ENCODE measurements at regions not wholly inside any gene's neighbourhood (a gene's known extent, or its start where the extent isn't known, plus 50 kb on each side); places are given as distances from the start of the nearest gene placed in this dataset.
"Not testable (repeated sequence)": the region's sequence is repeated elsewhere in the genome, so short reads cannot be mapped to it uniquely, and the experiment has no call there.

DNA sequence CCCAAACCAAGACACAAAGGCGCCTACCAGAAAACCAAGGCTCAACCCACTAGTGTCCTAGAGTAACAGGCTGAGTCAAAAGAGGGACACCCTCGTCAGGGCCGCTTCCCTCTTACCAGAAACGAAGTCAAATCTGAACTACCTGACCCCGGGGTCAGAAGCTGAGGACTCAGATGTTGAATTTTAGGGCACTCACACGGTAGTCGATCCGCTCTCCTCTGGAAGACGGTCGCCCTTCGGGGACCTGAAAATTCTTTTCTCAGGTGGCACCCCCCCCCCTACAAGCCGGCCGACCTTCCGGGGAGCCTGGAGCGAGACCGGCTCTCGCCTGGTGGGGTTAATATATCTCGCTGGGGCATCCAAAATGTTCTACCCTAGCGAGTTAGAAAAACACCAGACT, 121.1 kb upstream of the KCNJ3 start:
- 93 to 100% methylated on average over 1 to 9 of the region's 19 CpGs for WGBS, 2 donors (ENCODE audit: low coverage in 1 of 2)

GRCh38 chr2:154580767-154581166, 117.7 kb upstream of the KCNJ3 start:
- no peak overlapping the region for H3K27ac ChIP-seq
- H3K4me3 ChIP-seq, result no peak overlapping the region
- no peak for TF ChIP-seq POLR2A (IDR thresholded peaks at IDR 0.05)
- no peak for TF ChIP-seq EP300 (IDR thresholded peaks at IDR 0.05)
- no peak for TF ChIP-seq POLR2AphosphoS5 (IDR thresholded peaks at IDR 0.05)
- no peak for TF ChIP-seq CTCF (IDR thresholded peaks at IDR 0.05)
- no peaks in the 10 kb centered on the region for H3K36me3 ChIP-seq
- H3K9me3 ChIP-seq, result peaks cover 0 to 15% (median 0%) of the 10 kb centered on the region in 3 donors
- no peaks in the 10 kb centered on the region for H3K27me3 ChIP-seq
- ATAC-seq, result no peak
- WGBS, 2 donors (ENCODE audit: low coverage in 1 of 2), result 78 to 80% methylated on average over 3 of the region's 3 CpGs
- no peaks in the 10 kb centered on the region for H3K4me1 ChIP-seq

More for the DNA sequence above, 121.1 kb upstream of the KCNJ3 start:
- no peak for TF ChIP-seq EP300 (IDR thresholded peaks at IDR 0.05)
- TF ChIP-seq POLR2A (IDR thresholded peaks at IDR 0.05), result no peak
- no peak for TF ChIP-seq POLR2AphosphoS5 (IDR thresholded peaks at IDR 0.05)
- TF ChIP-seq CTCF (IDR thresholded peaks at IDR 0.05), result no peak
- Histone ChIP-seq H3K36me3 (no peaks in the 10 kb centered on the region), H3K4me3 (no peak overlapping the region), H3K9me3 (peaks cover 0 to 15% (median 0%) of the 10 kb centered on the region in 3 donors), H3K27me3 (no peaks in the 10 kb centered on the region), H3K27ac (no peak overlapping the region), H3K4me1 (no peaks in the 10 kb centered on the region)
- no peak for ATAC-seq

DNA sequence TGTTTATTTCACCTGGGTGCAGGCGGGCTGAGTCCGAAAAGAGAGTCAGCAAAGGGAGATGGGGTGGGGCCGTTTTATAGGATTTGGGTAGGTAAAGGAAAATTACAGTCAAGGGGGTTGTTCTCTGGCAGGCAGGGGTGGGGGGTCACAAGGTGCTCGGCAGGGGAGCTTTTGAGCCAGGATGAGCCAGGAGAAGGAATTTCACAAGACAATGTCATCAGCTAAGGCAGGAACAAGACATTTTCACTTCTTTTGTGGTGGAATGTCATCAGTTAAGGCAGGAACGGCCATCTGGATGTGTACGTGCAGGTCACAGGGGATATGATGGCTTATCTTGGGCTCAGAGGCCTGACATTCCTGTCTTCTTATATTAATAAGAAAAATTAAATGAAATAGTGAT, 115.8 kb upstream of the KCNJ3 start:
- peaks cover 0 to 15% (median 0%) of the 10 kb centered on the region in 3 donors for H3K9me3 ChIP-seq
- H3K4me3 ChIP-seq, H3K4me1 ChIP-seq, ATAC-seq, H3K36me3 ChIP-seq, H3K27me3 ChIP-seq, H3K27ac ChIP-seq: not testable (repeated sequence)
- WGBS, 2 donors (ENCODE audit: low coverage in 1 of 2), result 79% methylated on average over 5 of the region's 6 CpGs; no CpG with 5 or more reads in 1 of the 2 donors

GRCh38 chr2:154583274-154583673, 115.2 kb upstream of the KCNJ3 start:
- WGBS, 2 donors (ENCODE audit: low coverage in 1 of 2), result 92 to 94% methylated on average over 8 of the region's 8 CpGs
- not testable (repeated sequence) for H3K36me3 ChIP-seq, H3K4me3 ChIP-seq, H3K4me1 ChIP-seq, ATAC-seq, H3K27me3 ChIP-seq, H3K27ac ChIP-seq
- H3K9me3 ChIP-seq, result peaks cover 0 to 15% (median 0%) of the 10 kb centered on the region in 3 donors

DNA sequence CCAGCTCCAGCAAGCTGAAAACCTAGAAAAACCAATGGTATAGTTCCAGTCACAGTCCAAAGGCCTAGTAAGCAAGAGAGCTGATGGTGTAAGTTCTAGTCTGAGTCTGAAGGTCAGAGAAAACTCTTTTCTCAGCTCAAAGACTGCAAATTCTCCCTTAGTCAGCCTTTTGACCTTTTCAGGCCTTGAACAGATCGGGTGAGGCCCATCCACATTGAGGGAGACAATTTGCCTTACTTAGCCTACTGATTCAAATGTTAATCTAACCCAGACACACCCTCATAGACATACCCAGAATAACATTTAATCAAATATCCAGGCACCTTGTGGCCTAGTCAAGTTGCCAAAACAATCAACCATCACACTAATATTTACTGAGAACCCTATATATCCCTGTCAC, 110.8 kb upstream of the KCNJ3 start:
- Histone ChIP-seq H3K27ac (no peak overlapping the region), H3K27me3 (no peaks in the 10 kb centered on the region), H3K9me3 (no peaks in the 10 kb centered on the region), H3K4me3 (no peak overlapping the region), H3K36me3 (no peaks in the 10 kb centered on the region), H3K4me1 (no peaks in the 10 kb centered on the region)
- WGBS, 2 donors (ENCODE audit: low coverage in 1 of 2), result 29 to 63% methylated on average over 1 of the region's 1 CpG
- no peak for ATAC-seq
- TF ChIP-seq CTCF (IDR thresholded peaks at IDR 0.05) (no peak), EP300 (IDR thresholded peaks at IDR 0.05) (no peak), POLR2AphosphoS5 (IDR thresholded peaks at IDR 0.05) (no peak), POLR2A (IDR thresholded peaks at IDR 0.05) (no peak)

DNA sequence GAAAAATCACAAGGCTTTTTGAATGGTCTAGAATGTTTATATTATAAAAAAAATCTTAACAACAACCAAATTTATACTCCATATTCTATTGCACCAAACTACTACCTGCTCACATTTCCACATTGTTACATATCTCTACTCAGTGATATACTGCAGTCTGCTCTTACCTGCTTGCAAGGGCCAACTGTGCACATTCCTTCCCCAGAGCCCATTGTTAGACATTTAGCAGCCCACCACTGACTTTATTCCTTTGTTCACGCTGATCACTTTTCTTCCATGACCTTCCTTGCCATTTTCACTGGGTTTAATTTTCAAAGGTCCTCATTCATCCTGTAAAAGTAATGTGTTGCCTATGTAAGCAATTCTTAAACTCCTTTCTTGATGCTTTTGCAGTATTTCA, 109.7 kb upstream of the KCNJ3 start:
- Histone ChIP-seq H3K4me3 (no peak overlapping the region), H3K27ac (no peak overlapping the region), H3K27me3 (no peaks in the 10 kb centered on the region), H3K4me1 (no peaks in the 10 kb centered on the region), H3K36me3 (no peaks in the 10 kb centered on the region), H3K9me3 (no peaks in the 10 kb centered on the region)
- 40 to 59% methylated on average over 1 of the region's 1 CpG for WGBS, 2 donors (ENCODE audit: low coverage in 1 of 2)
- no peak for ATAC-seq
- TF ChIP-seq EP300 (IDR thresholded peaks at IDR 0.05) (no peak), POLR2AphosphoS5 (IDR thresholded peaks at IDR 0.05) (no peak), CTCF (IDR thresholded peaks at IDR 0.05) (no peak), POLR2A (IDR thresholded peaks at IDR 0.05) (no peak)

All from gastroesophageal sphincter (tissue), 4 donors.